HG02678 (cell line): ENCODE measurements at regions not wholly inside any gene's neighbourhood (a gene's known extent, or its start where the extent isn't known, plus 50 kb on each side); places are given as distances from the start of the nearest gene placed in this dataset.

Source experiments
- ATAC-seq: cut with Tn5 transposase; IDR thresholded peaks from one replicate; pipeline ENCODE4 v1.9.1; 2021; ENCODE audit warnings: mild to moderate bottlenecking, moderate library complexity; ENCODE audit not compliant: unreplicated experiment

- no peak for ATAC-seq
Observed at GRCh38 chr9:130781569-130781968, 53.5 kb upstream of the ABL1 start.

- no peak for ATAC-seq
Observed at GRCh38 chr9:130782886-130783530, 52.0 kb upstream of the ABL1 start.

GRCh38 chr9:130785053-130785452, 50.0 kb upstream of the ABL1 start:
- ATAC-seq, result no peak
